Choroid plexus epithelial cell (primary cell): ENCODE measurements at regions not wholly inside any gene's neighbourhood (a gene's known extent, or its start where the extent isn't known, plus 50 kb on each side); places are given as distances from the start of the nearest gene placed in this dataset.
A peak's percentile ranks its signal among the peaks of the same experiment; 100 is the strongest.

Experiments
- DNase-seq: peaks from one replicate; pipeline ENCODE4 v3.0.0-alpha.2; 2010; ENCODE audit warnings: low read depth
- H3K4me3 ChIP-seq: 2 replicates; pipeline ENCODE4 v1.5.1; 2011; ENCODE audit warnings: low read depth, mild to moderate bottlenecking, control low read depth, low read length, moderate library complexity
- TF ChIP-seq, protein P1 (sequence below): conservative IDR thresholded peaks from 2 replicates; pipeline ENCODE4 v1.5.1; 2011; ENCODE audit warnings: low read depth, mild to moderate bottlenecking, control low read depth, inconsistent platforms, low read length, moderate library complexity

DNA sequence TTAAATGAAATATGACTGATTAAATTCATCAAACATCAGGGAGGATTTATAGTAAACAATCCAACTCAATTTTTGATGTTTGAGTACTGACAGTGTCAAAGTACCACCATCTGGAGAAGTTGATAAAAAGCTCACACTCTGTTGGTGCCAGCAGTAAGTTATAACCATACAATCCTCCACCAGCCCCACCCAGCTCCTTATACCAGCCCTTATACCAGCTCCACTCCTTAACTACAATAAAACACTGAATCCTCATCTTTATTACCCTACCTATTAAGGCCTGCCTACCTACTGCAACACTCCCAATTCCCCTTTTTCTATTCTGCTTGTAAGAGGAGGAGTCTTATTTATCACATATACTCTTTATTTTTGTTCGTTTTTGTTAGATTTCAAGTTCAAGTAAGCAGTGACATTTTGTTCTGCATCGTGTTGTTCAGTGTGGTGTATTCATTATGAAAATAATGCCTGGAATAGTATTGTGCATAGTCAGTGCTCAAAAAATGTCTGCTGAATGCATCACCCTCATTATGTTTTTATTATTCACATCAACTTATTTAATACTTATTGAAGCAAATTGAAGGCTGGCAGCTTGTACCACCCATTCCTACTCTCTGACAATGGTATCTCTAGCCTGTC, 954.7 kb upstream of the ADGRB3 start:
- peak; percentile 68 for DNase-seq
- TF ChIP-seq, protein P1, sequence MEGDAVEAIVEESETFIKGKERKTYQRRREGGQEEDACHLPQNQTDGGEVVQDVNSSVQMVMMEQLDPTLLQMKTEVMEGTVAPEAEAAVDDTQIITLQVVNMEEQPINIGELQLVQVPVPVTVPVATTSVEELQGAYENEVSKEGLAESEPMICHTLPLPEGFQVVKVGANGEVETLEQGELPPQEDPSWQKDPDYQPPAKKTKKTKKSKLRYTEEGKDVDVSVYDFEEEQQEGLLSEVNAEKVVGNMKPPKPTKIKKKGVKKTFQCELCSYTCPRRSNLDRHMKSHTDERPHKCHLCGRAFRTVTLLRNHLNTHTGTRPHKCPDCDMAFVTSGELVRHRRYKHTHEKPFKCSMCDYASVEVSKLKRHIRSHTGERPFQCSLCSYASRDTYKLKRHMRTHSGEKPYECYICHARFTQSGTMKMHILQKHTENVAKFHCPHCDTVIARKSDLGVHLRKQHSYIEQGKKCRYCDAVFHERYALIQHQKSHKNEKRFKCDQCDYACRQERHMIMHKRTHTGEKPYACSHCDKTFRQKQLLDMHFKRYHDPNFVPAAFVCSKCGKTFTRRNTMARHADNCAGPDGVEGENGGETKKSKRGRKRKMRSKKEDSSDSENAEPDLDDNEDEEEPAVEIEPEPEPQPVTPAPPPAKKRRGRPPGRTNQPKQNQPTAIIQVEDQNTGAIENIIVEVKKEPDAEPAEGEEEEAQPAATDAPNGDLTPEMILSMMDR = no peak
- H3K4me3 ChIP-seq = no peak overlapping the region

DNA sequence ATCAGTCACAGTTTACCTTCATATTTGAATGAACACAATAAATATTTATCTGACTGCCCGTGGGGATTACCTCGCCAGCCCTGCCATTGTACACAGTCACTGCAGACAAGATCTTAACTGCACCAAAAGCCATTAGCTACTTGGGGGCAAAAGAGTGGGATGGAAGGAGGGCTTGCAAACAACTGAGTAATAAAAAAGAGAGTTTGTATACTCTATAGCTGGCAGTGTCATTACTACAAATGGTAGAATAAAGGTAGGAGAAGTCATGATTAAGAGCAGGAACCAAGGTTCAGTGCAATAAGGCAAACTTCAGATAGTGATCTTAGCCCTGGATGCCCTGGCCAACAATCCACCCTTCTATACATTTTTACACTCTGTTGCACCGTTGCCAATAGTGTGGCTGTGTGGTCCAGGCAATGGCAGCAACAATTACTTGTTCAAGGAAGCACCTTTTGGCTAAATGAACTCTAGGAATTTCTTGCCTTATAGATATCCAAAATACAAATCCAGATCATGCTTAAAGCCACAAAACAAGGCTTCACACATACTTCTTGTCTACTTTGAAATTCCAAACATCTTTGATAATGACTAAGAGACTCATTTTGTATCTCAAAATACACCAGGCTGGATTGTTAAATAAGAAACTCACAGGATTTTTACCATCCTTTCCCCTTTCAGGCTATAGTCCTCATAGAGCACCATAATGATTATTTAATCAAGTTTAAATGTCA, 955.4 kb upstream of the ADGRB3 start:
- H3K4me3 ChIP-seq = no peak overlapping the region
- TF ChIP-seq, protein P1 = no peak
- peak; percentile 52 for DNase-seq

DNA sequence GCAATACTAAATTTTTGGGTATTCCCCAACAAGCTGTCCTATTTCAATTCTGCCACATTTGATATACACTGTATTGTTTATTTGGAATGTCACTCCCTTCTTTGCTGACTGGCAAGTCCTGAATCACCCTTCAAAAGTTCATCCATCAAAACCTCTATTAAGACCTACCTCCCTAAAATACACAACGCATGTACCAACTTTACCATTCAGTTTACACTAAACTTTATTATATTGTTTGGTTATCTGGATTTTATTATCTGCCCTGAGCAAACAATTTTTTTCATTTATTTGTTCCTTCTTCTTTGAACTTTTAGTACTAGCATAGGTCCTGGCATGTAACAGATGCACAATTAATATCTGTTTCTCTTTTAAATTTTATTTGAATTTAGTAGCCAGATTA, 958.2 kb upstream of the ADGRB3 start:
- no peak overlapping the region for H3K4me3 ChIP-seq
- TF ChIP-seq, protein P1 = no peak
- DNase-seq = no peak

DNA sequence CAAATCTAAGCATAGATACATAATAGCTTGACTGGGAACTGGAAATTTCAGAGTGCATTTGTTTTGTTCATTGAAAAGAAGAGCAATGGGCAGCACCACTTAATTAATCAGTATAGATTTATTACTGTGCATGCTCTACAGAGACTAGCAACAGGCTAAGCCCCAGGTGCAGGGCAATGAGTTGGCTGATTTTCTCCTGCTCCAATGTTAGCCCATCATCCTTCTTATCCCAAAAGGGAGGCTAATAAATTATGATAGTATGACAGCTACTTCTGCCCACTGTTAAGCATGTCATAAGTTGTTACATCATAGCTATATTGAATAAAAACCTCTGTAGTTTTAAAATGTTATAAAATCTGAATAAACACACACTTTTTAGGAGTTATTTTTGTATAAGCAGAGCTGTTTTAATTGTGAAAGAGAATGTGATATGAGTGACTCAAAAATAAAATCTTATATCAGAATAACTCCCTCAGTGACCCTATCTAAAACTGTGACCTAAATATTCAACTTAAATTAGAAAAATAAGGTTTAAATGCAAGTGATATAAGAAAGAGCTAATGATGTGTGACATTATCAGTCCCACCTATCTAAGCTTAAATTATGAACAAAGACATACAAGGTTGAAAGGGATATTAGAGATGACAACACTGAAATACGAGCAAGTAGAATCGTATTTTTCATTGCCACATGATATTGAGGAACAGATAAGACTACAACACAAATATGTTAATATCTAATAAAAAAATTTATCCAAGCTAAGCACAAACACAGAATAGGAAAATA, 967.3 kb upstream of the ADGRB3 start:
- H3K4me3 ChIP-seq = no peak overlapping the region
- DNase-seq = no peak
- TF ChIP-seq, protein P1 = no peak

DNA sequence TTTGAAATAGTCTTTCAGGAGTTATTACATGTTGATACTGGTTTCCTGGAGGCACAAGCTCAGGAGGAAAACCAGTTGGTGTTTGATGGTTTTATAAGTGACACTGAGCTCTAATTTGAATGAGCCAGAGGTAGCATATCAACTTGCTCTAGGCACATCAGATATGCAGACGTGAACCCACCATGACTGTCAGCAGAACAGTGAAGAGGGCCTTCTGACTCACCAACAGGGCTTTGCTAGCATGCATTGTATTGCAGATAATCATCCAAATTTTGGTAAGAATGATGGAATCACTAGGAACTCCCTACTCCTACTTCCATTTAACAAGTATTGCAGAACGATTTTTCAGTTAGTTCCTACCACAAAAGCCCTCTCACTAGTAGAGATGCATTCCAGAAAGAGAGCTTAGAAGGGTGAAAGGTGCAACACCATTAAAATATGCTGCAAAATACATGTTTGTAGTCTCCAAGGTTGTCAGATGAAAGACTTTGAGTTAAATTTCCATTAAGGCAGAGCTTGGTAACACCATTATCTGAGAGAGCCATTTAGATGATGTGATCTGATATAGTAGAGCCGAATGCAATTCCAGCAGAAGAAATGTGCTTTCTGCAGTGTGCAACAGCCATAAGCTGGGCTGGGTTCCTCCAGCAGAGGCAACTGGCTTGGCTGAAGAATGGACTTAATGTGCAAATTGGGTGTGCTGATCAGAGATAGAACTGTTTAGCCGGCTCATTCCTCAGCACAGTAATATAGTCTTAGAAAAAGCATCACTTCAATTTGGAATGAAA, 968.7 kb upstream of the ADGRB3 start:
- DNase-seq = no peak
- TF ChIP-seq, protein P1 = no peak
- H3K4me3 ChIP-seq = no peak overlapping the region

DNA sequence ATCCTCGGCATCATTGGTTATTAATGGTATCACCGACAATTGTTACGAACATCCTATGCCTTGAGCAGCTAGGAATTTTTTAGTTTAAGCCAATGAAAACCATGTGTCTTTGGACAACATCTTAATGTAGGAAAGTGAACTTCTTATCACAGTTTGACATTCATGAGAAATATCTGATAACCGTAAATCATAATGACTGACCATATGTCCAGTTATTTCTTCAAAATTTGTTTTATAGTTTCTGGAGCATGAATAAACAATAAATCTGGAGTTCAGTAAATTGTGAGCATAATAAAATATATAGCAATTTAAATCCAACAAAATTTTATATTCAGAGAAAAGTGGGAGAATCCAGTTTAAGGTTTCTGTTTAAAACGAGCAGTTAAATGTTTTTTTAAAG, 970.1 kb upstream of the ADGRB3 start:
- TF ChIP-seq, protein P1 = no peak
- DNase-seq = no peak
- H3K4me3 ChIP-seq = no peak overlapping the region
